Body of pancreas (tissue), 4 donors: ENCODE measurements at regions not wholly inside any gene's neighbourhood (a gene's known extent, or its start where the extent isn't known, plus 50 kb on each side); places are given as distances from the start of the nearest gene placed in this dataset.

Experiments
- CTCF ChIP-seq, 7 experiments: fragments of 450-650 bp in 4 of 7; fragments of 200-600 bp in 3 of 7; sonication (generic) in 3 of 7; IDR thresholded peaks; one replicate each; pipeline ENCODE4 v1.5.1; 2016 to 2019; ENCODE audit warnings: antibody characterized with exemption in 7 of 7
- POLR2A ChIP-seq, 3 donors: fragments of 450-650 bp; IDR thresholded peaks; one replicate each; pipeline ENCODE4 v1.6.1; 2016; ENCODE audit warnings: antibody characterized with exemption in 3 of 3, mild to moderate bottlenecking in 2 of 3

- TF ChIP-seq CTCF (IDR thresholded peaks at IDR 0.05) (no peak), POLR2A (IDR thresholded peaks at IDR 0.05) (no peak)
These were observed 58.6 kb downstream of the TMEM17 start for GRCh38 chr2:62447411-62447810.
